Thyroid gland (tissue), 4 donors: ENCODE measurements at regions not wholly inside any gene's neighbourhood (a gene's known extent, or its start where the extent isn't known, plus 50 kb on each side); places are given as distances from the start of the nearest gene placed in this dataset.

Experiments
- POLR2A ChIP-seq, 2 donors: fragments of 450-650 bp; IDR thresholded peaks; one replicate each; pipeline ENCODE4 v1.6.1; 2017; ENCODE audit warnings: antibody characterized with exemption in 2 of 2, mild to moderate bottlenecking in 2 of 2, moderate library complexity in 1 of 2
- TF ChIP-seq, protein P1 (sequence below), 6 experiments: fragments of 200-600 bp in 3 of 6; fragments of 450-650 bp in 3 of 6; sonication (generic) in 3 of 6; IDR thresholded peaks; one replicate each; pipeline ENCODE4 v1.5.1; 2016 to 2019; ENCODE audit warnings: antibody characterized with exemption in 6 of 6, mild to moderate bottlenecking in 2 of 6, inconsistent platforms in 1 of 6, moderate library complexity in 1 of 6

DNA sequence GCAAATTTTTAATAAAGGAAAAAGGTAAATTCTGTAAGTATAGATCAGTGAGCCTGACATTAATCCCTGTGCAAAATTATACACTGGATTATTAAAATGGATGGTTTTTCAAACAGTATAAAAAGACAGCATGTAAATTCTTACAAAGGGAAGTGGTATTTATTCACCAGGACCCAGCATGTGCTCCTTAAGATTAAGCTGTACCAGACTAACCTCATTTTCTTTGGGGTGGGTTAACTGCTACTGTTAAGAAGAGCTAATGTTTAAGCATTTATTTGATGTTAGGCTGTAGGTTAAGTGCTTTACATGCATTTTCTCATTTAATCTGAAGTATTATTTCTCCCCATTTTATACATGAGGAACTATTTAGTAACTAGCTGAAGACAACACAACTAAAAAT, 60.3 kb upstream of the RFX3 start:
- TF ChIP-seq, protein P1, sequence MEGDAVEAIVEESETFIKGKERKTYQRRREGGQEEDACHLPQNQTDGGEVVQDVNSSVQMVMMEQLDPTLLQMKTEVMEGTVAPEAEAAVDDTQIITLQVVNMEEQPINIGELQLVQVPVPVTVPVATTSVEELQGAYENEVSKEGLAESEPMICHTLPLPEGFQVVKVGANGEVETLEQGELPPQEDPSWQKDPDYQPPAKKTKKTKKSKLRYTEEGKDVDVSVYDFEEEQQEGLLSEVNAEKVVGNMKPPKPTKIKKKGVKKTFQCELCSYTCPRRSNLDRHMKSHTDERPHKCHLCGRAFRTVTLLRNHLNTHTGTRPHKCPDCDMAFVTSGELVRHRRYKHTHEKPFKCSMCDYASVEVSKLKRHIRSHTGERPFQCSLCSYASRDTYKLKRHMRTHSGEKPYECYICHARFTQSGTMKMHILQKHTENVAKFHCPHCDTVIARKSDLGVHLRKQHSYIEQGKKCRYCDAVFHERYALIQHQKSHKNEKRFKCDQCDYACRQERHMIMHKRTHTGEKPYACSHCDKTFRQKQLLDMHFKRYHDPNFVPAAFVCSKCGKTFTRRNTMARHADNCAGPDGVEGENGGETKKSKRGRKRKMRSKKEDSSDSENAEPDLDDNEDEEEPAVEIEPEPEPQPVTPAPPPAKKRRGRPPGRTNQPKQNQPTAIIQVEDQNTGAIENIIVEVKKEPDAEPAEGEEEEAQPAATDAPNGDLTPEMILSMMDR (IDR thresholded peaks at IDR 0.05), result no peak
- no peak for TF ChIP-seq POLR2A (IDR thresholded peaks at IDR 0.05)
